GM19025 (cell line): ENCODE measurements at regions not wholly inside any gene's neighbourhood (a gene's known extent, or its start where the extent isn't known, plus 50 kb on each side); places are given as distances from the start of the nearest gene placed in this dataset.
"Not testable (repeated sequence)": the region's sequence is repeated elsewhere in the genome, so short reads cannot be mapped to it uniquely, and the experiment has no call there.

ENCODE experiments used
- ATAC-seq: cut with Tn5 transposase; IDR thresholded peaks from one replicate; pipeline ENCODE4 v1.9.1; 2021; ENCODE audit warnings: mild to moderate bottlenecking, low read depth, moderate library complexity; ENCODE audit not compliant: unreplicated experiment

- no peak for ATAC-seq
Measured at GRCh38 chr5:27769748-27770402, 731.5 kb upstream of the CDH9 start.

GRCh38 chr5:27748847-27749246, 710.5 kb upstream of the CDH9 start:
- no peak for ATAC-seq

DNA sequence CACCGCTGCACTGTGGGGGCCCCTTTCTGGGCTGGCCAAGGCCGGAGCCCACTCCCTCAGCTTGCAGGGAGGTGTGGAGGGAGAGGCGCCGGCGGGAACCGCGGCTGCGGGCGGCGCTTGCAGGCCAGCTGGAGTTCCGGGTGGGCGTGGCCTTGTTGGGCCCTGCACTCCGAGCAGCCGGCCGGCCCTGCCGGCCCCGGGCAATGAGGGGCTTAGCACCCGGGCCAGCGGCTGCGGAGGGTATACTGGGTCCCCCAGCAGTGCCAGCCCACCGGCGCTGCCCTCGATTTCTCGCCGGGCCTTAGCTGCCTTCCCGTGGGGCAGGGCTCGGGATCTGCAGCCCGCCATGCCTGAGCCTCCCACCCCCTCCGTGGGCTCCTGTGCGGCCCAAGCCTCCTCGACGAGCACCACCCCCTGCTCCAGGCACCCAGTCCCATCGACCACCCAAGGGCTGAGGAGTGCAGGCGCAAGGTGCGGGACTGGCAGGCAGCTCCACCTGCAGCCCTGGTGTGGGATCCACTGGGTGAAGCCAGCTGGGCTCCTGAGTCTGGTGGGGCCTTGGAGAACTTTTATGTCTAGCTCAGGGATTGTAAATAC, 705.1 kb upstream of the CDH9 start:
- not testable (repeated sequence) for ATAC-seq

DNA sequence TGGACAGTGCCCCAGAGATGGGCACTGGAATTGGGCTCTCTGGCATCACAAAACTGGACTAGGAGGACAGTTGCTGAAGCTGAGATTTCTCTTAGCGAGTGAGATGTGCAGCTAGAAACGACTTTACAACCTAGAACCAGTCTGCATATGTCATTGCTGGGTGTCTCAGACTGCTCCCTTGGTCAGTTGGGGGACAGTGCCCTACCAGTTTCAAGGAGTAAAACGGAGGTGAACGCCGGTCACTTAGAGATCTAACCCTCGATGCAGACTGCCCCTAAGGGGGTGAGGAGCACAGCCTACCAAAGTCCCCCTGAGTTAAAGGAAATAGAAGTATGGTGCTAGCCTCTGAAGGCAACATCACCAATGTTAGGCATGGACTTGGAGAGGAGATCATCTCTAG, 704.4 kb upstream of the CDH9 start:
- no peak for ATAC-seq

DNA sequence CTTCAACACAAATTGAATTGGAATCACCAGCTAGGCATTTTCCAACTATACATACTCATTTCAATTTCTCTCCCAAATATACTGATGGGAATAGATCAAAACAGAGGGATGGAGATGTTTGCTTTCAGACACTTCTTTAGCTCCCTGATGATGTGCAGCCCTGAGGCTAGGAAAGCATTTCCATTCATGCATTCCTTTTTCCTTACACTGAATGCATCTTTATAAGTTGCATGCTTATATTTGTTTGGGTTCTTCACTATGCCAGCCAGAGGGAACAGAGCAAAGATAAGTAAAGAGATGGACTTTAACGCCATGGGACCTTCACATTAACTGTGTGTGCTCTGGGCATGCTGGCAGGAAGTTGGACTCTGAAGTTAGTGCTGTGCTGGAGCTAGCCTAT, 696.5 kb upstream of the CDH9 start:
- no peak for ATAC-seq

- no peak for ATAC-seq
Measured at GRCh38 chr5:27733237-27733636, 694.9 kb upstream of the CDH9 start.

GRCh38 chr5:27727254-27727653, 688.9 kb upstream of the CDH9 start:
- ATAC-seq = no peak

- no peak for ATAC-seq
Measured at GRCh38 chr5:27722337-27722736, 684.0 kb upstream of the CDH9 start.

GRCh38 chr5:27708534-27708933, 670.1 kb upstream of the CDH9 start:
- ATAC-seq = no peak

- ATAC-seq = no peak
Measured at GRCh38 chr5:27706832-27707231, 668.4 kb upstream of the CDH9 start.

DNA sequence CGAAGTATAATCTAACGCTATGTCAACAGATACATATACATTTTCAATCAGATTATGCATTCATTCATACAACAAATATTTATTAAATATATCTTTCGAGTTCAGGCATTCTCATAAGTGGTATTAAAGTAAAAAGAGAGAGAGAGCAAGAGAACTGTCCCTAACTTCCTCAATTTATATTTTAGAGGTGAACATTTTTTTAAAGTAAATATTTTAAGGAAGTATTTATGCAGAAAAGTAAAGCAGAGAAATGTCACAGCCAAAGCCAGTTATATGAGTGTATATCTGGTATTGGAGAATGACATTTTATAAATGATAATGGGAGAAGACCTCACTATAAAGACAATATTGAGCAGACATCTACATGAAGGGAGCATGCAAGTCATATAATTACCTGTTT, 667.3 kb upstream of the CDH9 start:
- ATAC-seq = no peak

DNA sequence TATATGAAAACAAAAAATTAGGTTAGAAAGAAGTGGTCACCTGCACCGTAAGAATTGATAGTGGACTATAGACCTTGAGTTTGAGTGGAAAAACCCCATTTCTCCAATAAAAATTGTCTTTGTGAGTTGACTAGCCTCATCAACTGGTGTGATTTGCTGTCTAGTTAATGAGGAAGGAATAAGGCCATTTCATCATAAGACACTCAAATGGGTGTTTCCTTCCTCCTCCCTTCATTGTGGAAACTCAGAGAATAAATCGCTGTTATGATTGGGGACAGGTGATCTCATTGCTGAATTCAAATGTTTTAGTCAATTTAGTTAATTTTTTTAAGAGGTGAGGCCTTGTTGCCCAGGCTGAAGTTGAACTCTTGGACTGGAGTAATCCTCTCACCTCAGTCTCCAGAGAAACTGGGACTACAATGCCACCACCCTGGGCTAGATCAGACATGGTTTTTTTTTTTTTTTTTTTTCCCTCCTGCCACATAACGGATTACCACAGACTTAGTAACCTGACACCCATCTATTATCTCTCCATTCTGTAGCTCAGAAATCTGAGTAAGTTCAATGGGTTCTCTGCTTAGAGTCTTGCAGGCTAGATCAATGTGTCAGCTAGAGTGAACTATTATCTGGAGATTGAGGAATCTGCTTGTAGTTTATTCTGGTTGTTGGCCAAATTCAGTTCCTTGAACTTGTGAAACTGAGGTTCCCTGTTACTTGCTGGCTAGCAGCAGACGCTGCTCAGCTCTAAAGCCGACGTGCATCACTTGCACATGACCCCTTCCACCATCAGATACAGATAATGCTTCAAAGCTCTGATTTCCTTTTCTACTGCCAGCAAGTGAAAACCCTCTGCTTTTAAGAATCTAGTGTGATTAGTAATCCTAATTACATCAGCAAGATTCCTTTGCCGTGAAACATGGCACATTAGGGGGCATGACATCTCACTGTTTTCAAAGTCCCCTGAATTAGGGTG, 663.8 kb upstream of the CDH9 start:
- ATAC-seq = no peak

GRCh38 chr5:27700526-27700925, 662.1 kb upstream of the CDH9 start:
- ATAC-seq = no peak

GRCh38 chr5:27682600-27682999, 644.2 kb upstream of the CDH9 start:
- ATAC-seq = no peak

DNA sequence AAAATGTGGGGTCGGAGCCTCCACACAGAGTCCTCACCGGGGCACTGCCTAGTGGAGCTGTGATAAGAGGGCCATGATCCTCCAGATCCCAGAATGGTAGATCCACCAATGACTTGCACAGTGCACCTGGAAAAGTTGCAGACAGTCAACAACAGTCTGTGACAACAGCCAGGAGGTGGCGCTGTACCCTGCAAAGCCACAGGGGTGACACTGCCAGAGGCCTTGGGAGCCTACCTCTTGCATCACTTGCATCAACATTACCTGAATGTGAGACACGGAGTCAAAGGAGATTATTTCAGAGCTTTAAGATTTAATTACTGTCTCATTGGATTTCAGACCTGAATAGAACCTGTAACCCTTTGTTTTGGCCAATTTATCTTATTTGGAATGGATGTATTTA, 614.1 kb upstream of the CDH9 start:
- ATAC-seq = no peak

DNA sequence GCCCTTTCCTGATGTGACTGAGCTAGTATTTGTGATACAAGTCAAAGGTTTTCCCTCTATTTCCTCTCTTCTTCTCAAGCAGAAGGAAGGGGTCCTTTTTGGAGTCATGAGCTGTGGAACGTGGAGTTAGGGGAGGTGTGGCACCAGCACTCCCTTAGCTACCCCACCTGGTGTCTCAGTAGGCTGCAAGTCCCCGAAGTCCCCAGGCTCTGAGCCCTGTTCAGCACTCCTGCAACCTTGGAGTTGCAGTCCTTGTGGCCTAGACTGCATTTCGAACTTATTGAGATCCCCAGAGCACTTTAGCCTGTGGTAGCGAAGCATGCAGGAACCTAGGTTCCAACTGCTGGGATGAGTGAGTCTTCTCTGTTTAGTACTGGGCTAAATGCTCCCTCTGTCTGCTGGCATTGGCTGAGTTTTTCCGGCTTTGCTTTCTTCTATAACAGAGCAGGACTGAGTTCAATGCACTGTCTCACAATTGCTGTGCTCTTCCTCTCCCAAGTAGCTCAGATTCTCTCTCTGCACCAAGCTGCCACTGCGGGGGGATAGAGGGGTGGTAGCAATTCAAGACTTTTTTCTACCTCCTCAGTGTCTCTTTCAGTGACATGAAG, 600.7 kb upstream of the CDH9 start:
- no peak for ATAC-seq

DNA sequence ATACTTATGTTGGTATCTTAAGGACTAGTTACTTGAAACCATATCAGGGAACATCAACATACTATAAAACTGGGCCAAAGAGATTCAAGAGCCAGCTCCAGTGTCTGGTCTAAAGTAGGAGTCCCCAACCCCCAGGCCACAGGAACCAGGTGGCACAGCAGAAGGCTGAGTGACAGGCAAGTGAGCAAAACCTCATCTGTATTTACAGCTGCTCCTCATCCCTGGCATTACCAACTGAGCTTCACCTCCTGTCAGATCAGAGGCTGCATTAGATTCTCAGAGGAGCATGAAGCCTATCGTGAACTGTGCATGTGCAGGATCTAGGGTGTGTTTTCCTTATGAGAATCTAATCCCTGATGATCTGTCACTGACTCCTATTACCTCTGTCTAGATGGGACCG, 581.6 kb upstream of the CDH9 start:
- ATAC-seq = no peak

DNA sequence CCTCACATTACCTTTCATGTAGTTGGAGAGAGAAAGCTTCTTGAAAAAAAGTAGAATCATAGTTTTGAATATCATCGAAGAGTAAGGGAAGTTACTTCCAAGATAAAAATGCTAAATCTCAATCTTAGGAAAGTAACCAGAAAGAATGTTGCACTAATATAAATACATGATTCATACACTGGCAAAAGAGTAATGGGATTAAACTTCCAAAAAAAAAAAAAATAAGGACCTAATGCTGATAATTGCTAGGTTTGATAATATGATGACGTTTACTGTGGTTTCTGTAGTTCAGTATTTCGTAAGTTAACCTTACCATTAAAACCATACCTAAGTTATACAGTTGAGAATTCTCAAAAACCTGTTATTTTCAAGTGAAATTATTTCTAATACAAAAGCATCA, 573.8 kb upstream of the CDH9 start:
- ATAC-seq = no peak

DNA sequence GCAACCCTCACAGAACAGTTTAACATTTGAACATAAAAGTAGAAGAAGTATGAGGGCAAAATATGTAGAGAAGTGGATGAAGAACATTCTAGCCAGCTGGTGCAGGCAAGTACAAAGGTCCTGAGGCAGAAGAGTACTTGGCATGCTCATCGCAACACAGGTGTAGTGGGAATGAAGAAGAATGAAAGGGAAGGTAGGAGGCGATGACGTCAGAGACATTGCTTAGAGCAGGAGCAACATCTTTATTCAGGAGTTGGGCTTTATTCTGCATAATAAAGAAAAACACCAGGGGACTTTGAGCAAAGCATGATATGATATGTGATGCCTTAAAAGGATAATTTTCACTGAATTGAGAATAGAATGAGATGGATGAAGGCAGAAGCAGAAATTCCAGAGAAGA, 570.6 kb upstream of the CDH9 start:
- no peak for ATAC-seq

GRCh38 chr5:27598576-27598975, 560.2 kb upstream of the CDH9 start:
- ATAC-seq = no peak

DNA sequence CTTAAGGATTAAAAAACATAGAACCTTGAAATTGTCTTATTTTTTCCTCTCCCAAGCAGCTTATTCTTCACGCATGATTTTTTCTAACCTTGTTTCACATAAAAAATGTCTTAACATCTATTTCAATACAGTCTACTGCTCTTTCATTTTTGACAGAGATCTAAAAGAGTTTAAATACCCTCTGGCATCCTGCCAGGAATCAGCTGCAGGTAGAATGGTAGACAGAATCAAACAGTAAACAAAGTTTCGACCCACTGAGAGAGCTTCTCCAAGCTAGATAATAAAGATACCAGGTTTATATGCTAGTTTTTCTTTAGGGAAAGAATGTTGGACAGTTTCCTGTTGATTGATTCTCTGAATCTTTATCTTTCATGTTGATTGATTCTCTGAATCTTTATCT, 555.8 kb upstream of the CDH9 start:
- ATAC-seq = no peak
